Endothelial cell of umbilical vein (primary cell): ENCODE measurements at regions not wholly inside any gene's neighbourhood (a gene's known extent, or its start where the extent isn't known, plus 50 kb on each side); places are given as distances from the start of the nearest gene placed in this dataset.

ENCODE experiments used
- BruUV-seq: library from RNA; stranded (reverse); fragments of 400-500 nt; replicated peaks from 2 replicates; lab custom pipeline; 2021; lab: Mats Ljungman, UMichigan
- CTCF ChIA-PET: fragments of 300-600, 350-600 bp; sonication (Branson Sonifier 250); formaldehyde crosslinking; loops from one replicate; lab custom pipeline; 2021; ENCODE audit warnings: antibody characterized with exemption, inconsistent platforms; lab: Charles Lee
- POLR2A ChIA-PET: fragments of 300-600, 350-600 bp; sonication (Branson Sonifier 250); formaldehyde crosslinking; loops from one replicate; lab custom pipeline; 2021; ENCODE audit warnings: antibody characterized with exemption, inconsistent platforms; lab: Charles Lee
- DNase-seq: peaks from one replicate; pipeline ENCODE4 v3.0.0-alpha.2; 2011; ENCODE audit warnings: low read depth, low spot score
- FAIRE-seq: peaks from 2 replicates; lab custom pipeline; 2011; peaks lifted over from hg19 to GRCh38; lab: Jason Lieb, UNC
- H2AFZ ChIP-seq: 2 replicates; pipeline ENCODE4 v1.6.0; 2012; ENCODE audit warnings: low read depth, low read length, control low read depth, inconsistent platforms
- H3K27ac ChIP-seq: 2 replicates; pipeline ENCODE4 v1.5.1; 2011; ENCODE audit warnings: low read depth, mild to moderate bottlenecking, control low read depth, low read length, moderate library complexity; ENCODE audit not compliant: insufficient read depth
- H3K27me3 ChIP-seq, 2 experiments: 2 replicates each; pipeline versions ENCODE4 v1.6.0 to v1.6.1; 2011; ENCODE audit warnings: low read length in 2 of 2, mixed read lengths in 1 of 2; ENCODE audit not compliant: control insufficient read depth in 2 of 2, insufficient read depth in 2 of 2
- H3K36me3 ChIP-seq, 2 experiments: 2 replicates in 1 of 2; 3 replicates in 1 of 2; pipeline ENCODE4 v1.5.1; 2011; ENCODE audit warnings: low read length in 2 of 2, mild to moderate bottlenecking in 1 of 2, moderate library complexity in 1 of 2; ENCODE audit not compliant: control insufficient read depth in 2 of 2, insufficient read depth in 2 of 2; ENCODE audit errors: extremely low read depth in 1 of 2
- H3K4me1 ChIP-seq: 3 replicates; pipeline ENCODE4 v1.5.1; 2011; ENCODE audit warnings: mild to moderate bottlenecking, low read length; ENCODE audit not compliant: control insufficient read depth, insufficient read depth; ENCODE audit errors: extremely low read depth
- H3K4me2 ChIP-seq: 2 replicates; pipeline ENCODE4 v1.6.1; 2011; ENCODE audit warnings: low read length, control low read depth, mixed read lengths; ENCODE audit not compliant: insufficient read depth
- H3K4me3 ChIP-seq, 3 experiments: fragments of 200-600 bp in 1 of 3; sonication (generic), shearing (Covaris generic) in 1 of 3; replicated peaks in 1 of 3; 2 replicates each; pipeline ENCODE4 v1.5.1; 2011 to 2016; ENCODE audit warnings: control low read depth in 3 of 3, low read length in 3 of 3, mild to moderate bottlenecking in 2 of 3, inconsistent platforms in 1 of 3, low read depth in 1 of 3, moderate library complexity in 1 of 3; ENCODE audit not compliant: insufficient read depth in 1 of 3
- H3K79me2 ChIP-seq: 2 replicates; pipeline ENCODE4 v1.6.0; 2012; ENCODE audit warnings: low read length, inconsistent platforms; ENCODE audit not compliant: control insufficient read depth, insufficient read depth
- H3K9ac ChIP-seq: replicated peaks from 2 replicates; pipeline ENCODE3; 2011; ENCODE audit warnings: low read length, control low read depth; ENCODE audit not compliant: insufficient read depth; ENCODE audit errors: extremely low read depth
- H3K9me1 ChIP-seq: replicated peaks from 3 replicates; pipeline ENCODE4 v1.6.0; 2011; ENCODE audit warnings: mild to moderate bottlenecking, low read length; ENCODE audit not compliant: control insufficient read depth, insufficient read depth; ENCODE audit errors: extremely low read depth
- H3K9me3 ChIP-seq: replicated peaks from 2 replicates; pipeline ENCODE4 v1.5.1; 2012; ENCODE audit warnings: low read length, inconsistent platforms; ENCODE audit not compliant: control insufficient read depth, insufficient read depth
- H4K20me1 ChIP-seq: replicated peaks from 2 replicates; pipeline ENCODE3; 2011; ENCODE audit warnings: mild to moderate bottlenecking, low read length; ENCODE audit not compliant: control insufficient read depth, insufficient read depth; ENCODE audit errors: extremely low read depth
- CTCF ChIP-seq, 2 donors: IDR thresholded peaks; 1 replicate in 1 of 2; 2 replicates in 1 of 2; pipeline ENCODE4 v1.5.1; 2011; ENCODE audit warnings: low read length in 2 of 2, mild to moderate bottlenecking in 2 of 2, moderate library complexity in 2 of 2, control low read depth in 1 of 2, inconsistent platforms in 1 of 2, low read depth in 1 of 2; ENCODE audit not compliant: insufficient read depth in 1 of 2; ENCODE audit errors: extremely low read depth in 1 of 2
- EZH2 ChIP-seq: IDR thresholded peaks from 2 replicates; pipeline ENCODE4 v1.6.1; 2012; ENCODE audit warnings: borderline replicate concordance, low read depth, mild to moderate bottlenecking, moderate library complexity, low read length, inconsistent platforms; ENCODE audit not compliant: severe bottlenecking
- FOS ChIP-seq: IDR thresholded peaks from 2 replicates; pipeline ENCODE4 v1.6.1; 2011; ENCODE audit warnings: mild to moderate bottlenecking, low read length, moderate library complexity, borderline replicate concordance; ENCODE audit not compliant: insufficient read depth
- GATA2 ChIP-seq: IDR thresholded peaks from 2 replicates; pipeline ENCODE4 v1.7.0; 2011; ENCODE audit warnings: low read depth, mild to moderate bottlenecking, moderate library complexity, mixed read lengths, low read length; ENCODE audit not compliant: insufficient read length, insufficient read depth
- JUN ChIP-seq: IDR thresholded peaks from 2 replicates; pipeline ENCODE4 v1.6.1; 2011; ENCODE audit warnings: borderline replicate concordance, low read depth; ENCODE audit not compliant: insufficient read length, insufficient read depth
- MAX ChIP-seq: IDR thresholded peaks from 2 replicates; pipeline ENCODE4 v1.6.1; 2011; ENCODE audit not compliant: insufficient read depth, insufficient read length
- MYC ChIP-seq: IDR thresholded peaks from one replicate; pipeline ENCODE4 v1.6.1; 2011; ENCODE audit warnings: mild to moderate bottlenecking, low read depth, low read length
- POLR2A ChIP-seq: IDR thresholded peaks from 2 replicates; pipeline ENCODE4 v1.6.1; 2012; ENCODE audit warnings: low read depth, mild to moderate bottlenecking, control low read depth, low read length
- POLR2AphosphoS5 ChIP-seq: IDR thresholded peaks from 2 replicates; pipeline ENCODE4 v1.6.1; 2012; ENCODE audit warnings: low read depth, mild to moderate bottlenecking, control low read depth, low read length, moderate library complexity; ENCODE audit not compliant: insufficient read depth
- dilution Hi-C: fragments of 300-500 bp; cut with MboI; formaldehyde crosslinking; loops from one replicate; pipeline ENCODE4 v1.15.0; 2019; ENCODE audit warnings: low sequenced_read_pairs; ENCODE audit not compliant: extremely low pct_ligation_motif_present
- intact Hi-C: fragments of 100-400 bp; cut with micrococcal nuclease; formaldehyde crosslinking; loops from one replicate; pipeline ENCODE4 v1.10.0; 2022

GRCh38 chr16:76724181-76724580 lies 447.0 kb downstream of the CNTNAP4 start:
- no peaks in the 10 kb centered on the region for H3K9me1 ChIP-seq
- no peaks in the 10 kb centered on the region for H3K9me3 ChIP-seq
- H4K20me1 ChIP-seq: no peaks in the 10 kb centered on the region
- dilution Hi-C loops (no loop called here), intact Hi-C loops (no loop called here)
- H3K4me3 ChIP-seq: no peak overlapping the region
- H3K36me3 ChIP-seq: no peaks in the 10 kb centered on the region
- H3K27me3 ChIP-seq: no peaks in the 10 kb centered on the region
- H3K79me2 ChIP-seq: no peaks in the 10 kb centered on the region
- H3K9ac ChIP-seq: no peak overlapping the region
- no peak overlapping the region for H3K27ac ChIP-seq
- H2AFZ ChIP-seq: no peak overlapping the region
- H3K4me2 ChIP-seq: no peak overlapping the region
- no peak for TF ChIP-seq FOS
- TF ChIP-seq MYC: no peak
- TF ChIP-seq EZH2: no peak
- TF ChIP-seq CTCF (IDR thresholded peaks at IDR 0.05; ENCODE audit: extremely low read depth in 1 of 2, insufficient read depth in 1 of 2, low read depth in 1 of 2, low read length in 2 of 2): no peak
- no peak for TF ChIP-seq POLR2AphosphoS5
- TF ChIP-seq POLR2A: no peak
- TF ChIP-seq GATA2: no peak
- TF ChIP-seq JUN: no peak
- TF ChIP-seq MAX: no peak
- no peak for FAIRE-seq
- no TSS peak for BruUV-seq
- POLR2A ChIA-PET: no interaction called here
- DNase-seq: no peak
- H3K4me1 ChIP-seq: no peaks in the 10 kb centered on the region
- CTCF ChIA-PET: no interaction called here
